ENCODE measurements at regions not wholly inside any gene's neighbourhood (a gene's known extent, or its start where the extent isn't known, plus 50 kb on each side); places are given as distances from the start of the nearest gene placed in this dataset.

- no peaks in the 10 kb centered on the region for H3K36me3 Mint-ChIP-seq (ENCODE audit: insufficient read depth, unreplicated experiment)
- intact Hi-C loops (cut with micrococcal nuclease) = no loop called here
- CTCF ChIA-PET = no interaction called here
- TF ChIP-seq CTCF (IDR thresholded peaks at IDR 0.05; ENCODE audit: unreplicated experiment) = no peak
- no peaks in the 10 kb centered on the region for H3K27me3 Mint-ChIP-seq (ENCODE audit: insufficient read depth, unreplicated experiment)
- peaks cover 5% of the 10 kb centered on the region for H3K4me1 Mint-ChIP-seq (ENCODE audit: insufficient read depth, unreplicated experiment)
- BruUV-seq (replicated peaks) = no TSS peak
- no peak overlapping the region for H3K4me3 Mint-ChIP-seq (ENCODE audit: unreplicated experiment)
- H3K9me3 Mint-ChIP-seq (ENCODE audit: unreplicated experiment) = no peaks in the 10 kb centered on the region
- POLR2A ChIA-PET = no interaction called here
- no peak for DNase-seq (ENCODE audit: unreplicated experiment)
- no peak overlapping the region for H3K27ac Mint-ChIP-seq (ENCODE audit: low read depth, unreplicated experiment)
These were observed 128.4 kb upstream of the LYPLAL1 start for GRCh38 chr1:219045246-219045645.

DNA sequence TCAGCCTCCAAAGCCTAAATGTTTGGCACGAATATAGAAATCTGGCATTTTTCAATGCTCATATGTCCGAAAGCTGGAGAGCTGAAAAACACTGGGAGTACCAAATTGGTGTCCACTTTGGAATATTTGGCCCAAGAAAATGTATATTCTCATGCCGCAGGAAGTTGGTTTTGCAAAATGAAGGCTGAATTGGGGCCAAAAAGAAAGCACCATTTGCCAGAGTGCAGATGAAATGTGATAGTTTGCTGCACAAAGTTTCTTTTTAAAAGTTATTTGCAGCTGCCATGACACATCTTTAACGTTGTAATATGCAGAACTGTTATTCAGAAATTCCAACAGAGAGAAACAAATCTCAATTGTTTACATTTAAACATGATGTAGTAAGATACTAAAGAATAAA is 124.2 kb upstream of the LYPLAL1 start:
- intact Hi-C loops (cut with micrococcal nuclease) = no loop called here
- no TSS peak for BruUV-seq (replicated peaks)
- Mint-ChIP-seq H3K36me3 (ENCODE audit: insufficient read depth, unreplicated experiment) (no peaks in the 10 kb centered on the region), H3K4me3 (ENCODE audit: unreplicated experiment) (no peak overlapping the region), H3K27me3 (ENCODE audit: insufficient read depth, unreplicated experiment) (no peaks in the 10 kb centered on the region), H3K4me1 (ENCODE audit: insufficient read depth, unreplicated experiment) (no peaks in the 10 kb centered on the region), H3K9me3 (ENCODE audit: unreplicated experiment) (no peaks in the 10 kb centered on the region), H3K27ac (ENCODE audit: low read depth, unreplicated experiment) (no peak overlapping the region)
- no peak for DNase-seq (ENCODE audit: unreplicated experiment)
- no peak for TF ChIP-seq CTCF (IDR thresholded peaks at IDR 0.05; ENCODE audit: unreplicated experiment)
- ChIA-PET POLR2A (interaction anchor here (0.6 kb wide), 1 partner anchor 520 kb away, joined by 3 read pairs; no protein-coding TSS in a partner anchor), CTCF (interaction anchor here (0.7 to 1.6 kb wide), 4 partner anchors 14 to 720 kb away, joined by 3 to 6 read pairs (median 3); no protein-coding TSS in a partner anchor)

GRCh38 chr1:219050086-219050821 is 123.4 kb upstream of the LYPLAL1 start:
- no peaks in the 10 kb centered on the region for H3K9me3 Mint-ChIP-seq (ENCODE audit: unreplicated experiment)
- no peak for TF ChIP-seq CTCF (IDR thresholded peaks at IDR 0.05; ENCODE audit: unreplicated experiment)
- no peak for DNase-seq (ENCODE audit: unreplicated experiment)
- H3K4me1 Mint-ChIP-seq (ENCODE audit: insufficient read depth, unreplicated experiment) = no peaks in the 10 kb centered on the region
- no peaks in the 10 kb centered on the region for H3K27me3 Mint-ChIP-seq (ENCODE audit: insufficient read depth, unreplicated experiment)
- POLR2A ChIA-PET = no interaction called here
- no TSS peak for BruUV-seq (replicated peaks)
- no peak overlapping the region for H3K4me3 Mint-ChIP-seq (ENCODE audit: unreplicated experiment)
- intact Hi-C loops (cut with micrococcal nuclease) = no loop called here
- H3K27ac Mint-ChIP-seq (ENCODE audit: low read depth, unreplicated experiment) = no peak overlapping the region
- CTCF ChIA-PET = interaction anchor here (1.4 kb wide), 1 partner anchor 15 kb away, joined by 3 read pairs; no protein-coding TSS in a partner anchor
- no peaks in the 10 kb centered on the region for H3K36me3 Mint-ChIP-seq (ENCODE audit: insufficient read depth, unreplicated experiment)

GRCh38 chr1:219050822-219051125 is 122.9 kb upstream of the LYPLAL1 start:
- POLR2A ChIA-PET = no interaction called here
- no TSS peak for BruUV-seq (replicated peaks)
- H3K4me3 Mint-ChIP-seq (ENCODE audit: unreplicated experiment) = no peak overlapping the region
- H3K36me3 Mint-ChIP-seq (ENCODE audit: insufficient read depth, unreplicated experiment) = no peaks in the 10 kb centered on the region
- H3K9me3 Mint-ChIP-seq (ENCODE audit: unreplicated experiment) = no peaks in the 10 kb centered on the region
- DNase-seq (ENCODE audit: unreplicated experiment) = no peak
- CTCF ChIA-PET = no interaction called here
- intact Hi-C loops (cut with micrococcal nuclease) = no loop called here
- no peak overlapping the region for H3K27ac Mint-ChIP-seq (ENCODE audit: low read depth, unreplicated experiment)
- H3K4me1 Mint-ChIP-seq (ENCODE audit: insufficient read depth, unreplicated experiment) = no peaks in the 10 kb centered on the region
- no peaks in the 10 kb centered on the region for H3K27me3 Mint-ChIP-seq (ENCODE audit: insufficient read depth, unreplicated experiment)
- TF ChIP-seq CTCF (IDR thresholded peaks at IDR 0.05; ENCODE audit: unreplicated experiment) = no peak
